Right atrium auricular region (tissue), 2 donors: ENCODE measurements at regions not wholly inside any gene's neighbourhood (a gene's known extent, or its start where the extent isn't known, plus 50 kb on each side); places are given as distances from the start of the nearest gene placed in this dataset.

Experiments
- DNase-seq: peaks from one replicate; pipeline ENCODE4 v3.0.0-alpha.2; 2019; ENCODE audit warnings: low spot score
- H3K27ac ChIP-seq, 2 donors: fragments of 200-600 bp; sonication (generic); 1 replicate in 1 of 2; 2 replicates in 1 of 2; pipeline ENCODE4 v1.5.1; 2016 to 2019
- H3K27me3 ChIP-seq, 2 donors: fragments of 200-600 bp; sonication (generic); one replicate each; pipeline versions ENCODE4 v1.5.1 to v1.6.0; 2017 to 2019
- H3K36me3 ChIP-seq: fragments of 200-600 bp; sonication (generic); one replicate; pipeline ENCODE4 v1.5.1; 2016
- H3K4me1 ChIP-seq, 2 donors: fragments of 200-600 bp; sonication (generic); one replicate each; pipeline versions ENCODE4 v1.5.1 to v1.6.0; 2017 to 2019
- H3K4me3 ChIP-seq, 2 donors: fragments of 200-600 bp; sonication (generic); 1 replicate in 1 of 2; 2 replicates in 1 of 2; pipeline ENCODE4 v1.5.1; 2017 to 2019; ENCODE audit warnings: mild to moderate bottlenecking in 1 of 2, moderate library complexity in 1 of 2
- H3K9me3 ChIP-seq, 2 donors: fragments of 200-600 bp; sonication (generic); one replicate each; pipeline ENCODE4 v1.5.1; 2019
- CTCF ChIP-seq, 2 donors: fragments of 200-600 bp; sonication (generic); IDR thresholded peaks; one replicate each; pipeline ENCODE4 v1.5.1; 2019; ENCODE audit warnings: antibody characterized with exemption in 2 of 2

- Histone ChIP-seq H3K36me3 (no peaks in the 10 kb centered on the region), H3K27me3 (no peaks in the 10 kb centered on the region), H3K27ac (no peak overlapping the region), H3K4me3 (no peak overlapping the region), H3K4me1 (no peaks in the 10 kb centered on the region), H3K9me3 (no peaks in the 10 kb centered on the region)
- DNase-seq, result no peak
- TF ChIP-seq CTCF (IDR thresholded peaks at IDR 0.05), result no peak
Measured at GRCh38 chrX:128365492-128365891, 313.3 kb upstream of the ACTRT1 start.

- no peak overlapping the region for H3K27ac ChIP-seq
- H3K9me3 ChIP-seq, result peaks cover 0 to 3% of the 10 kb centered on the region in 2 donors
- no peaks in the 10 kb centered on the region for H3K27me3 ChIP-seq
- no peak for TF ChIP-seq CTCF (IDR thresholded peaks at IDR 0.05)
- H3K36me3 ChIP-seq, result no peaks in the 10 kb centered on the region
- no peak overlapping the region for H3K4me3 ChIP-seq
- no peak for DNase-seq
- no peaks in the 10 kb centered on the region for H3K4me1 ChIP-seq
Measured at GRCh38 chrX:128335671-128336070, 283.5 kb upstream of the ACTRT1 start.

- Histone ChIP-seq H3K4me3 (no peak overlapping the region), H3K27ac (no peak overlapping the region), H3K36me3 (no peaks in the 10 kb centered on the region), H3K27me3 (no peaks in the 10 kb centered on the region), H3K4me1 (no peaks in the 10 kb centered on the region), H3K9me3 (peaks cover 0 to 3% of the 10 kb centered on the region in 2 donors)
- TF ChIP-seq CTCF (IDR thresholded peaks at IDR 0.05), result no peak
- no peak for DNase-seq
Measured at GRCh38 chrX:128334821-128335220, 282.6 kb upstream of the ACTRT1 start.

GRCh38 chrX:128310912-128311311 lies 258.7 kb upstream of the ACTRT1 start:
- Histone ChIP-seq H3K36me3 (no peaks in the 10 kb centered on the region), H3K9me3 (no peaks in the 10 kb centered on the region), H3K4me3 (no peak overlapping the region), H3K4me1 (no peaks in the 10 kb centered on the region), H3K27me3 (no peaks in the 10 kb centered on the region), H3K27ac (no peak overlapping the region)
- TF ChIP-seq CTCF (IDR thresholded peaks at IDR 0.05), result no peak
- DNase-seq, result no peak

- Histone ChIP-seq H3K9me3 (no peaks in the 10 kb centered on the region), H3K36me3 (no peaks in the 10 kb centered on the region), H3K4me3 (no peak overlapping the region), H3K27ac (no peak overlapping the region), H3K4me1 (no peaks in the 10 kb centered on the region), H3K27me3 (no peaks in the 10 kb centered on the region)
- no peak for TF ChIP-seq CTCF (IDR thresholded peaks at IDR 0.05)
- DNase-seq, result no peak
Measured at GRCh38 chrX:128309311-128309710, 257.1 kb upstream of the ACTRT1 start.

- Histone ChIP-seq H3K9me3 (no peaks in the 10 kb centered on the region), H3K4me1 (no peaks in the 10 kb centered on the region), H3K4me3 (no peak overlapping the region), H3K36me3 (no peaks in the 10 kb centered on the region), H3K27me3 (no peaks in the 10 kb centered on the region), H3K27ac (no peak overlapping the region)
- no peak for TF ChIP-seq CTCF (IDR thresholded peaks at IDR 0.05)
- no peak for DNase-seq
Measured at GRCh38 chrX:128294198-128294597, 242.0 kb upstream of the ACTRT1 start.
